ENCODE measurements at regions not wholly inside any gene's neighbourhood (a gene's known extent, or its start where the extent isn't known, plus 50 kb on each side); places are given as distances from the start of the nearest gene placed in this dataset.

- Histone ChIP-seq H3K9me3 (ENCODE audit: low read depth, low read length) (no peaks in the 10 kb centered on the region), H3K9ac (ENCODE audit: insufficient read length) (no peak overlapping the region), H3K4me3 (no peak overlapping the region), H3K27ac (no peak overlapping the region), H3K36me3 (ENCODE audit: insufficient read depth, low read length) (no peaks in the 10 kb centered on the region)
- DNase-seq (ENCODE audit: low read depth, low spot score): no peak
- TF ChIP-seq EZH2 (IDR thresholded peaks at IDR 0.05) (no peak), POLR2AphosphoS5 (IDR thresholded peaks at IDR 0.05; ENCODE audit: borderline replicate concordance, low read depth, low read length) (no peak), FOXP2 (optimal IDR thresholded peaks at IDR 0.05; ENCODE audit: control extremely low read depth, extremely low read length, insufficient read depth) (no peak)
Observed at GRCh38 chr4:107482546-107482945, 237.5 kb downstream of the PAPSS1 start.

DNA sequence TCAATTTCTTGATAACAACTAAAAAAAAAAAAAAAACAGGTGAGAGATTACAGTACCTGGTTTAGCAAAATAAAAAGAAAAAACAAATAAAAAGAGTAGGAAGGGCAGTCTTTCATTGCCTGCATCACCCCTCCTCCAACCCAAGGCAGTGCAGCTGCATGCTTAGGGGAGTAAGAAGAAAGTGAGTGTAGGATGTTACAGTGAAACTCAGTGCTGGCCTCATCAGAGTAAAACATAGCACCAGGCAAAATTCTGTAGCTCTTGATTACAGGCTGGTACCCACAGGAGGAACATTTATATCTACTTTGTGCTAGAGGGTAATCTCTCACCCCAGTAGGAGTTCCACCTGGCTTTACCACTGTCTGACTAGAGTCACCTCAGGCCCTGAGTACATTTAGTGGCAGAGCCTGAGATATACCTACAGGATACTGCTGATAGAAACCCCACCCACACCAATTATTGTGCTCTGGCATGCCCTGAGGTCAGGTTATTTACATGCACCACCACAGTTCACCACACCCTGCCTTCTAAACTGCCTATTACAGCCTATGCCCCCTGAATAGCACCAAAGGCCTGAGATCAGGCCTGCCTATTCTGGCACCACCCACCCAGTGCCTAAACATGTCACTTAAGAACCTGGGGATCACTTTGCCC is 241.6 kb downstream of the PAPSS1 start:
- Histone ChIP-seq H3K9me3 (ENCODE audit: low read depth, low read length) (no peaks in the 10 kb centered on the region), H3K4me3 (no peak overlapping the region), H3K27ac (no peak overlapping the region), H3K36me3 (ENCODE audit: insufficient read depth, low read length) (no peaks in the 10 kb centered on the region), H3K9ac (ENCODE audit: insufficient read length) (no peak overlapping the region)
- DNase-seq (ENCODE audit: low read depth, low spot score): no peak
- TF ChIP-seq FOXP2 (optimal IDR thresholded peaks at IDR 0.05; ENCODE audit: control extremely low read depth, extremely low read length, insufficient read depth) (no peak), EZH2 (IDR thresholded peaks at IDR 0.05) (no peak), POLR2AphosphoS5 (IDR thresholded peaks at IDR 0.05; ENCODE audit: borderline replicate concordance, low read depth, low read length) (no peak)

DNA sequence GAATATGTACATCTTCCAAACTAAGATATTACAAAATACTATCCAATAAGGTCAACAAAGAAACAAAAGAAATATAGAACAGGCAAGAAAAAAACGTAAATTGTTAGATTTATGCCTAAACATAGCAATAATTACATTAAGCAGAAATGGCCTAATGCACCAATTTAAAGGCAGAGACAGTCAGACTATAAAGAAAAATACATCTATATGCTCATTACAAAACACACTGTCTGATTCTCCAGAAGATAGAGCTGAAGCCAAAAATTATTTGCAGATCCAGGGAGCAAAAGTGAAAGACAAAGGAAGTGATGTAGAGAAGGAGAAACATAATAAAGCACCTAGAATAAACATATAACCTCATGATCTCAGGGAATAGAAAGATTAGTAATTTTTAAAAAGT is 246.9 kb downstream of the PAPSS1 start:
- H3K4me3 ChIP-seq: no peak overlapping the region
- H3K27ac ChIP-seq: no peak overlapping the region
- no peaks in the 10 kb centered on the region for H3K36me3 ChIP-seq (ENCODE audit: insufficient read depth, low read length)
- H3K9ac ChIP-seq (ENCODE audit: insufficient read length): no peak overlapping the region
- H3K9me3 ChIP-seq (ENCODE audit: low read depth, low read length): no peaks in the 10 kb centered on the region
- no peak for DNase-seq (ENCODE audit: low read depth, low spot score)
- no peak for TF ChIP-seq FOXP2 (optimal IDR thresholded peaks at IDR 0.05; ENCODE audit: control extremely low read depth, extremely low read length, insufficient read depth)

DNA sequence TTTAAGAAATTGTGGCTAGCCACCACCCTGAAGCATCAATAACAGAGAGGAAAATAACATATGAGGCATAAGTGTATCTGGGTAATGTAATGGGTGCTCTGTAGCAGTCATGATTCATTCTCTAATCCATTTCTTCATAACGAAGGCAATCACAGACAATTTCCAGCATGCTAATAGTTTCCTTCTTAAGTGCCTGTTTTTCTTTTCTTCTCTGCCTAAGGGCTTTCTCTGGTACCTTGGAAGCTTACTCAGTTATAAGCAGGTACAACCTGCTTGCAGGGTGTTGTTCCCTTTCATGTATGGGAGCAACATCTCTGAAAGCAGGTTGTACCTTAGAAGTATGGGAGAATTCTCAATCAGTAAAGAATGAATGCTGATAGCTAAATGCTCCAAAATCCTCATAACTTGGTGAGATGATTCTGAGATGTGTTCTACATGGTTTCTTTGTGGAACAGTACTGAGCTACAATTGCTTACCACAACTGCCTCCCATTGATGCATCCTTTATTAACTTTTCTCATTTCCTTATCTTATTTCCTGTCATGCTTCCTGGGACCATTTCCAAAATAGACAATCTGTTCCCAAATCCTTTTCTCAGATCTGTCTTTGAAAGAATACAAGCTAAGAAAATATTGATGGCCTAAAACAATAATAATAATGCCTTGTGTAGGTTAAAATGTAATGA is 247.6 kb downstream of the PAPSS1 start:
- H3K27ac ChIP-seq: no peak overlapping the region

DNA sequence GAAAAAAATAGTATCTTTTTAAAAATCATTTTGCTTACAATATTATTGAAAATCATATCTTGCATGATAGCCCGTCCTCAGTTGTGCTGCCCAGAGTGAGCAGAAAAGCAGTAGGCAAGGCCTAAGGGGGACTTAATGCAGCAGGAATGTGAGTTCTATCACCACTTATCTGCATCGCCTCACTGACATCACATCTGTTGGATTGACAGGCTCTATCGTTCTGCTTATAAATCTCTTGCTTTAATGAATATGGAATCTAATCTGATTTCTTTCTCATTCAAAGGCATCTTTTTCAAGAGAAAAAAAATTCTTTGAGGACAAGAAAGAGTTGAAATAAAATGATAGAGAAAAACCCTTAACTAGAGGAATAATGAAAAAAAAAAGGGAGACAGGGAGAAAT is 249.9 kb downstream of the PAPSS1 start:
- H3K36me3 ChIP-seq (ENCODE audit: insufficient read depth, low read length): no peaks in the 10 kb centered on the region
- TF ChIP-seq EZH2 (IDR thresholded peaks at IDR 0.05): no peak
- no peak for TF ChIP-seq POLR2AphosphoS5 (IDR thresholded peaks at IDR 0.05; ENCODE audit: borderline replicate concordance, low read depth, low read length)
- no peak for TF ChIP-seq FOXP2 (optimal IDR thresholded peaks at IDR 0.05; ENCODE audit: control extremely low read depth, extremely low read length, insufficient read depth)
- H3K27ac ChIP-seq: no peak overlapping the region
- DNase-seq (ENCODE audit: low read depth, low spot score): no peak
- no peak overlapping the region for H3K9ac ChIP-seq (ENCODE audit: insufficient read length)
- H3K9me3 ChIP-seq (ENCODE audit: low read depth, low read length): no peaks in the 10 kb centered on the region
- H3K4me3 ChIP-seq: no peak overlapping the region

More for the DNA sequence above, 247.6 kb downstream of the PAPSS1 start:
- Histone ChIP-seq H3K9ac (ENCODE audit: insufficient read length) (no peak overlapping the region), H3K9me3 (ENCODE audit: low read depth, low read length) (no peaks in the 10 kb centered on the region), H3K4me3 (no peak overlapping the region), H3K36me3 (ENCODE audit: insufficient read depth, low read length) (no peaks in the 10 kb centered on the region)
- no peak for TF ChIP-seq FOXP2 (optimal IDR thresholded peaks at IDR 0.05; ENCODE audit: control extremely low read depth, extremely low read length, insufficient read depth)
- no peak for TF ChIP-seq EZH2 (IDR thresholded peaks at IDR 0.05)
- no peak for TF ChIP-seq POLR2AphosphoS5 (IDR thresholded peaks at IDR 0.05; ENCODE audit: borderline replicate concordance, low read depth, low read length)
- no peak for DNase-seq (ENCODE audit: low read depth, low spot score)

- no peak for DNase-seq (ENCODE audit: low read depth, low spot score)
- Histone ChIP-seq H3K36me3 (ENCODE audit: insufficient read depth, low read length) (no peaks in the 10 kb centered on the region), H3K9me3 (ENCODE audit: low read depth, low read length) (no peaks in the 10 kb centered on the region), H3K4me3 (no peak overlapping the region), H3K27ac (no peak overlapping the region), H3K9ac (ENCODE audit: insufficient read length) (no peak overlapping the region)
- no peak for TF ChIP-seq POLR2AphosphoS5 (IDR thresholded peaks at IDR 0.05; ENCODE audit: borderline replicate concordance, low read depth, low read length)
- TF ChIP-seq FOXP2 (optimal IDR thresholded peaks at IDR 0.05; ENCODE audit: control extremely low read depth, extremely low read length, insufficient read depth): no peak
- TF ChIP-seq EZH2 (IDR thresholded peaks at IDR 0.05): no peak
Observed at GRCh38 chr4:107468812-107469211, 251.2 kb downstream of the PAPSS1 start.

DNA sequence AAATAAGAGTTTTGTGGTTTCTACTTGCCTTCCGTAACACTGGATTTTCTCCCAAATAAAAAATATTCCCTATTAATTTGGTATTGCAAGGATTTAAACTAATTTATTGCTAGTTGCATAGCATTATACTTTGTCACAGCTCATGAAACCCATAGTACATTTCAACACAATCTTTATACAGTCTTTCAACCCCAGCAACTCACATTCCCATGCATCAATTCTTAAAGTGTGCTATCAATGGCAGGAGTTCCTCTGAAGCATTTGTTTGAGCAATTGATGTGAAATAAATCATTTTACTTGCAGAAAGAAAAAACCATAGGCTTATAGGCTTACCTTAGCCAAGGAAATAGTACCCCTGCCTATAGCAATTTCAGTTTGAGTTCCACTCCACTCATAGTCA is 251.9 kb downstream of the PAPSS1 start:
- Histone ChIP-seq H3K4me3 (no peak overlapping the region), H3K27ac (no peak overlapping the region), H3K36me3 (ENCODE audit: insufficient read depth, low read length) (no peaks in the 10 kb centered on the region), H3K9me3 (ENCODE audit: low read depth, low read length) (no peaks in the 10 kb centered on the region), H3K9ac (ENCODE audit: insufficient read length) (no peak overlapping the region)
- TF ChIP-seq EZH2 (IDR thresholded peaks at IDR 0.05): no peak
- TF ChIP-seq FOXP2 (optimal IDR thresholded peaks at IDR 0.05; ENCODE audit: control extremely low read depth, extremely low read length, insufficient read depth): no peak
- no peak for TF ChIP-seq POLR2AphosphoS5 (IDR thresholded peaks at IDR 0.05; ENCODE audit: borderline replicate concordance, low read depth, low read length)
- no peak for DNase-seq (ENCODE audit: low read depth, low spot score)

GRCh38 chr4:107467461-107467860 is 252.6 kb downstream of the PAPSS1 start:
- Histone ChIP-seq H3K4me3 (no peak overlapping the region), H3K36me3 (ENCODE audit: insufficient read depth, low read length) (no peaks in the 10 kb centered on the region), H3K9me3 (ENCODE audit: low read depth, low read length) (no peaks in the 10 kb centered on the region), H3K27ac (no peak overlapping the region), H3K9ac (ENCODE audit: insufficient read length) (no peak overlapping the region)
- DNase-seq (ENCODE audit: low read depth, low spot score): no peak
- TF ChIP-seq FOXP2 (optimal IDR thresholded peaks at IDR 0.05; ENCODE audit: control extremely low read depth, extremely low read length, insufficient read depth) (no peak), POLR2AphosphoS5 (IDR thresholded peaks at IDR 0.05; ENCODE audit: borderline replicate concordance, low read depth, low read length) (no peak), EZH2 (IDR thresholded peaks at IDR 0.05) (no peak)

Measured in SK-N-MC (cell line).